ENCODE measurements at regions not wholly inside any gene's neighbourhood (a gene's known extent, or its start where the extent isn't known, plus 50 kb on each side); places are given as distances from the start of the nearest gene placed in this dataset.
A peak's percentile ranks its signal among the peaks of the same experiment; 100 is the strongest.

DNA sequence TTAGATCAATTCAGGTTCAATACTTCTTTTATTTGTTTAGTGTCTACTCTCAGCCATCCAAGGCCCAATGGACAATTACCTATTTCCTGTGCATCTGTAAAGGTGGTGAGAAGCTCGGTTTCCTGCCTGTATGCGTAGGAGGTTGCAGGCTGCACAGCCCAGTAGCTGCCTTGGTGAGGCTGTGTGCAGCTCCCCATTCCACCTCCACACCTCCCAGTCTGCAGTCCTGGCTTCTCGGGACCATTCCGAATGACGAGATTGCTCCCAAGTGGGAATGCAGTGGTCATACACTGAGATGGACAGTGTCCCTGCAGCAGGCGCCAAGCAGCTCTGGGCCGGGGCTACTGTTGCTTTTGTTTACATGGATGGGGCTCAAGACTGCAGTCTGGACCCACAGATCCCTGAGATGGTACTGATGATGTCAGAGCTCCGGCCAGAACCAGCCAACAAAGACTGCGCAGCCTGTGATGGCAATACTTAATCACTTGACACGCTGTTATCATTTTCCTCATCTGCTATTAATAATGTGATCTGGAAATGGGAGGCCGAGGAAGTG is 206.1 kb upstream of the IRX1 start:
- no peaks in the 10 kb centered on the region for H3K36me3 ChIP-seq
- no peak overlapping the region for H3K4me3 ChIP-seq
- no peaks in the 10 kb centered on the region for H3K27me3 ChIP-seq
- no peak overlapping the region for H3K9ac ChIP-seq
- H3K4me1 ChIP-seq = peaks cover 1% of the 10 kb centered on the region
- H3K4me2 ChIP-seq = no peak overlapping the region
- no peak for TF ChIP-seq Cebpa-rat (IDR thresholded peaks at IDR 0.05)
- H4K20me1 ChIP-seq = no peaks in the 10 kb centered on the region
- H3K27ac ChIP-seq = no peak overlapping the region
- H3K9me3 ChIP-seq = no peaks in the 10 kb centered on the region

DNA sequence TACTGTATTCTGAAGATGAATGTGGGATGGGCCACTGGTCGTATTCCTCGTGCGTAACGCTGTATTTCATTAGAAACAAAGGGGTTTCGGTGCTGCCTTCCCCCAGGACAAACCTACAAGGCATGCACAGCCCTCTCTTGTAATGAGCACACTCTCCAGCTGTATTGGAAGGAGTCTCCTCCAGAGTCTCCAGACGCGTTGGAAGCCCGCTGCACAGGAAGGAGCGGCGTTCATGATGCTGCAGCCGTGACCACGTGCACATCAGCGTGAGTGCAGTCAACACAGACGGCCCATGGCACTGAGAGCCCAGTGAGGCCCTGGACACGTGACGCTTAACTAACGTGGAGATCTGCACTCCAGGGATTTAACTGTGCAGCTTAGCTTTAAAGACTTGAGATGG is 209.0 kb upstream of the IRX1 start:
- no peak overlapping the region for H3K27ac ChIP-seq
- H3K9me3 ChIP-seq = no peaks in the 10 kb centered on the region
- H3K9ac ChIP-seq = no peak overlapping the region
- no peak overlapping the region for H3K4me2 ChIP-seq
- H3K4me3 ChIP-seq = no peak overlapping the region
- no peaks in the 10 kb centered on the region for H4K20me1 ChIP-seq
- no peaks in the 10 kb centered on the region for H3K36me3 ChIP-seq
- no peak for TF ChIP-seq Cebpa-rat (IDR thresholded peaks at IDR 0.05)
- H3K27me3 ChIP-seq = no peaks in the 10 kb centered on the region
- H3K4me1 ChIP-seq = peaks cover 15% of the 10 kb centered on the region

DNA sequence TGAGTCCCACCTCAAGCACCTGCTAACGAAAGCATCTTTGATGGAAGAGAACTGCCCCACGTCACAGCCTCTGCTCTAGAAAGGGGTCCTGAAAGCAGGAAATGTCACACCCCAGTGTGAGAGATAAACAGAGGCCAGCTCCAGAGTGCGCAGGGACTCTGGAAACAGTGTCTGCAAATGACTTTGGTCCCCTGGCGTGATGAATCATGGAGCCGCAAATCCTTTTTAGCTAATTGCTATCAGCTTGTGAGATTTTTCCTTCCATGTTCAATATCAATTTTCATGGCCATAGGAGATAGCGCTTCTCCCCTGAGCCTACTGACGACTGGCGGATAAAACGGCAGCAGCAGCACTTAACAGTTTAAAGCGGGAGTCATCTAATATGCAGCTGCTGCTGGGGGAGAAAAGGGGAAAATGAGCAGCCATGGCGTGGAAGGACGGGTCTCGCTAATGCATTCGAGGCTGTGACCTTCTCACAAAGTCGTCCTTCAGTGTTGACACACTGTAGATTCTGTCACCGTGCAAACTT is 209.6 kb upstream of the IRX1 start:
- H3K4me2 ChIP-seq = no peak overlapping the region
- H4K20me1 ChIP-seq = no peaks in the 10 kb centered on the region
- no peak overlapping the region for H3K27ac ChIP-seq
- no peak for TF ChIP-seq Cebpa-rat (IDR thresholded peaks at IDR 0.05)
- H3K9ac ChIP-seq = no peak overlapping the region
- no peaks in the 10 kb centered on the region for H3K27me3 ChIP-seq
- no peaks in the 10 kb centered on the region for H3K36me3 ChIP-seq
- H3K9me3 ChIP-seq = no peaks in the 10 kb centered on the region
- H3K4me3 ChIP-seq = no peak overlapping the region
- peaks cover 15% of the 10 kb centered on the region for H3K4me1 ChIP-seq

- H3K4me2 ChIP-seq = no peak overlapping the region
- H3K4me1 ChIP-seq = peaks cover 15% of the 10 kb centered on the region
- no peak overlapping the region for H3K4me3 ChIP-seq
- no peaks in the 10 kb centered on the region for H3K27me3 ChIP-seq
- TF ChIP-seq Cebpa-rat (IDR thresholded peaks at IDR 0.05) = no peak
- H4K20me1 ChIP-seq = no peaks in the 10 kb centered on the region
- no peak overlapping the region for H3K9ac ChIP-seq
- no peak overlapping the region for H3K27ac ChIP-seq
- H3K9me3 ChIP-seq = no peaks in the 10 kb centered on the region
- H3K36me3 ChIP-seq = no peaks in the 10 kb centered on the region
These were observed 211.1 kb upstream of the IRX1 start for GRCh38 chr5:3384531-3384930.

DNA sequence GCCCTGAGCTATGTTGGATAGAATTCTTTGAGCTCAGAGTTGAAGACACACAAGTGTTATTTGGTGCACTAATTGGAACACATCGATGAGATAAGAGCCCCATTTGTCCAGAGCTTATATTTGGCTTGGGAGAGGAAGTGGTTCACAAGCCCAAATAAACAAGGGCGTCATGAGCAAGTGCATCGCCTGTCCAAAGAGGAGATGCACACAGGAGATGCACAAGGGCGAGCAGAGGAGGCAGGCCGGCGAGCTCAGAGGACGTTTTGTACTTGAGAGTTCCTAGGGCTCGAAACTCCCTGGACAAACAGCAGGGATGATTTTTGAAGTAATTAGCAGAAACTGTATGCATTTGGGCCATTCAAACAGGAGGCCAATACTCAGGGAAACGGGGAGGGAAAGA is 212.8 kb upstream of the IRX1 start:
- Histone ChIP-seq H3K4me1 (peaks cover 15% of the 10 kb centered on the region), H3K27me3 (no peaks in the 10 kb centered on the region), H3K36me3 (no peaks in the 10 kb centered on the region), H3K9ac (no peak overlapping the region), H3K27ac (no peak overlapping the region), H3K4me3 (no peak overlapping the region), H4K20me1 (no peaks in the 10 kb centered on the region), H3K4me2 (peak overlapping the region; percentile 53), H3K9me3 (no peaks in the 10 kb centered on the region)
- TF ChIP-seq Cebpa-rat (IDR thresholded peaks at IDR 0.05) = no peak

GRCh38 chr5:3382151-3382550 is 213.5 kb upstream of the IRX1 start:
- H3K4me3 ChIP-seq = no peak overlapping the region
- H4K20me1 ChIP-seq = no peaks in the 10 kb centered on the region
- TF ChIP-seq Cebpa-rat (IDR thresholded peaks at IDR 0.05) = no peak
- no peaks in the 10 kb centered on the region for H3K9me3 ChIP-seq
- no peak overlapping the region for H3K9ac ChIP-seq
- no peaks in the 10 kb centered on the region for H3K27me3 ChIP-seq
- H3K27ac ChIP-seq = no peak overlapping the region
- no peaks in the 10 kb centered on the region for H3K36me3 ChIP-seq
- H3K4me2 ChIP-seq = peak overlapping the region; percentile 53
- peaks cover 15% of the 10 kb centered on the region for H3K4me1 ChIP-seq

GRCh38 chr5:3381206-3381825 is 214.3 kb upstream of the IRX1 start:
- Histone ChIP-seq H3K9me3 (no peaks in the 10 kb centered on the region), H3K36me3 (no peaks in the 10 kb centered on the region), H3K4me2 (no peak overlapping the region), H3K27me3 (no peaks in the 10 kb centered on the region), H3K4me3 (no peak overlapping the region), H3K27ac (no peak overlapping the region), H4K20me1 (no peaks in the 10 kb centered on the region), H3K9ac (no peak overlapping the region), H3K4me1 (peaks cover 15% of the 10 kb centered on the region)
- TF ChIP-seq Cebpa-rat (IDR thresholded peaks at IDR 0.05) = no peak

DNA sequence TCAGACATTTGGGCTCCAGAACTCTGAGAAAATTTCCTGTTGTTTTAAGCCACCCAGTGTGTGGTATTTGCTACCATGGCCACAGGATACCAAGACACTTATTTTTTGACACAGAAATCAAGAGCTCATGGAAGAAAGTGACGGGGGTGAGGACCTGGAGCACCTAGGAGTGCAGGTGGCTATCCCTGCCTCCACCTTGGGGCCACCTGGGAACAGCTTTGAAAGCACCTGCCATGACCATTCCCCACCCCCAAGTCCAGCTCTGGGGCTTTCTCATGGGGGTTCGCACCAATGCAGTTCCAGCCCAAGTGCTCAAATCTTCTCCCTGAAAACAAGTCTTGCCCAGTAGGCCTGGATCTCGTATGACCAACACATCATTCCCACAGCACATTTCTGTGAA is 214.9 kb upstream of the IRX1 start:
- H4K20me1 ChIP-seq = no peaks in the 10 kb centered on the region

DNA sequence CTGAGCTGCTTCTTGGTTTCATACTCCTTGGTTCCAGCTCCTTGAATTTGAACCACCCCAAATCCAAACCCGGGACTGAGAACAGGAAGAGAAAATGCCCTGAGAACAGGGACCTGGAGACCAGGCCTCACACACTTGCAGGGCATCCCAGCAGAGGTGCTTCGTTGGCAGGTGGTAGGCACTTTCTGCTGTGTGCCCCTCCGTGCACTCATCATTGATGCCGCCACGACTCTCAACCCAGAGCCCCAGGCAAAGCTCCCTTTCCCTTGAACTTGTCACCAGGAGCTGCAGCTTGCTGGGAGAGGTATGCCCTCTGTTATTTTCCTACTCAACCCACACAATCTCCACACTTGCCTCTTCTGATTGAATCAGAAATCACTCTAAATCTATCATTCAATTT is 217.8 kb upstream of the IRX1 start:
- TF ChIP-seq Cebpa-rat (IDR thresholded peaks at IDR 0.05) = no peak
- peaks cover 21% of the 10 kb centered on the region for H3K4me1 ChIP-seq
- H3K9ac ChIP-seq = no peak overlapping the region
- no peak overlapping the region for H3K4me2 ChIP-seq
- no peaks in the 10 kb centered on the region for H3K27me3 ChIP-seq
- H3K4me3 ChIP-seq = no peak overlapping the region
- H4K20me1 ChIP-seq = no peaks in the 10 kb centered on the region
- H3K27ac ChIP-seq = no peak overlapping the region
- peaks cover 22% of the 10 kb centered on the region for H3K9me3 ChIP-seq
- H3K36me3 ChIP-seq = no peaks in the 10 kb centered on the region

More for the DNA sequence above, 214.9 kb upstream of the IRX1 start:
- H3K4me2 ChIP-seq = no peak overlapping the region
- TF ChIP-seq Cebpa-rat (IDR thresholded peaks at IDR 0.05) = no peak
- H3K4me3 ChIP-seq = no peak overlapping the region
- no peak overlapping the region for H3K27ac ChIP-seq
- no peaks in the 10 kb centered on the region for H3K27me3 ChIP-seq
- H3K9me3 ChIP-seq = no peaks in the 10 kb centered on the region
- peaks cover 21% of the 10 kb centered on the region for H3K4me1 ChIP-seq
- H3K9ac ChIP-seq = no peak overlapping the region
- H3K36me3 ChIP-seq = no peaks in the 10 kb centered on the region

- TF ChIP-seq Cebpa-rat (IDR thresholded peaks at IDR 0.05) = no peak
- Histone ChIP-seq H3K27me3 (no peaks in the 10 kb centered on the region), H3K9me3 (peaks cover 29% of the 10 kb centered on the region), H3K4me1 (peaks cover 15% of the 10 kb centered on the region), H3K9ac (no peak overlapping the region), H3K27ac (no peak overlapping the region), H4K20me1 (no peaks in the 10 kb centered on the region), H3K36me3 (no peaks in the 10 kb centered on the region), H3K4me3 (no peak overlapping the region), H3K4me2 (no peak overlapping the region)
These were observed 218.5 kb upstream of the IRX1 start for GRCh38 chr5:3377176-3377575.

Measured in BLaER1 (cell line).